ENCODE measurements at regions not wholly inside any gene's neighbourhood (a gene's known extent, or its start where the extent isn't known, plus 50 kb on each side); places are given as distances from the start of the nearest gene placed in this dataset.

GRCh38 chr18:56330366-56331110 lies 307.9 kb downstream of the TXNL1 start:
- Histone ChIP-seq H3K4me1 (ENCODE audit: control insufficient read depth, insufficient read depth, low read length) (no peaks in the 10 kb centered on the region), H3K4me3 (ENCODE audit: low read depth, low read length) (no peak overlapping the region), H3K36me3 (ENCODE audit: control insufficient read depth in 2 of 2, insufficient read depth in 1 of 2, low read length in 2 of 2) (no peaks in the 10 kb centered on the region), H3K9me3 (ENCODE audit: control insufficient read depth, insufficient read depth, low read depth, low read length) (no peaks in the 10 kb centered on the region), H3K27ac (ENCODE audit: extremely low read depth, low read depth, low read length) (no peak overlapping the region)
- TF ChIP-seq ZBTB7A (tag by site-specific recombination; IDR thresholded peaks at IDR 0.05; ENCODE audit: low read depth) (no peak), ZSCAN30 (tag by site-specific recombination; IDR thresholded peaks at IDR 0.05) (no peak), SP2 (tag by site-specific recombination; IDR thresholded peaks at IDR 0.05) (no peak), GFI1B (tag by site-specific recombination; IDR thresholded peaks at IDR 0.05) (no peak), HIC1 (tag by site-specific recombination; IDR thresholded peaks at IDR 0.05) (no peak), ZXDB (tag by site-specific recombination; IDR thresholded peaks at IDR 0.05) (no peak), ZEB2 (tag by site-specific recombination; IDR thresholded peaks at IDR 0.05) (no peak)
- ChIA-PET CTCF (no interaction called here), POLR2A (no interaction called here)

- POLR2A ChIA-PET: no interaction called here
- no peaks in the 10 kb centered on the region for H3K9me3 ChIP-seq (ENCODE audit: control insufficient read depth, insufficient read depth, low read depth, low read length)
- no peak overlapping the region for H3K27ac ChIP-seq (ENCODE audit: extremely low read depth, low read depth, low read length)
- no peaks in the 10 kb centered on the region for H3K4me1 ChIP-seq (ENCODE audit: control insufficient read depth, insufficient read depth, low read length)
- CTCF ChIA-PET: no interaction called here
- H3K4me3 ChIP-seq (ENCODE audit: low read depth, low read length): no peak overlapping the region
- H3K36me3 ChIP-seq (ENCODE audit: control insufficient read depth in 2 of 2, insufficient read depth in 1 of 2, low read length in 2 of 2): no peaks in the 10 kb centered on the region
- TF ChIP-seq ZNF266 (tag by site-specific recombination; IDR thresholded peaks at IDR 0.05; ENCODE audit: low read depth): no peak
- no peak for TF ChIP-seq YY2 (tag by site-specific recombination; IDR thresholded peaks at IDR 0.05)
- no peak for TF ChIP-seq ZNF548 (tag by site-specific recombination; IDR thresholded peaks at IDR 0.05)
- TF ChIP-seq ZNF433 (tag by site-specific recombination; IDR thresholded peaks at IDR 0.05; ENCODE audit: low read depth): no peak
- no peak for TF ChIP-seq ZNF391 (tag by site-specific recombination; IDR thresholded peaks at IDR 0.05; ENCODE audit: borderline replicate concordance, low read depth)
- no peak for TF ChIP-seq ZNF658 (tag by site-specific recombination; IDR thresholded peaks at IDR 0.05)
- no peak for TF ChIP-seq PRDM4 (tag by site-specific recombination; IDR thresholded peaks at IDR 0.05)
- TF ChIP-seq REST (tag by site-specific recombination; IDR thresholded peaks at IDR 0.05): no peak
- TF ChIP-seq ZNF596 (tag by site-specific recombination; IDR thresholded peaks at IDR 0.05): no peak
Measured at GRCh38 chr18:56329536-56329935, 308.9 kb downstream of the TXNL1 start.
